ENCODE measurements at regions not wholly inside any gene's neighbourhood (a gene's known extent, or its start where the extent isn't known, plus 50 kb on each side); places are given as distances from the start of the nearest gene placed in this dataset.

DNA sequence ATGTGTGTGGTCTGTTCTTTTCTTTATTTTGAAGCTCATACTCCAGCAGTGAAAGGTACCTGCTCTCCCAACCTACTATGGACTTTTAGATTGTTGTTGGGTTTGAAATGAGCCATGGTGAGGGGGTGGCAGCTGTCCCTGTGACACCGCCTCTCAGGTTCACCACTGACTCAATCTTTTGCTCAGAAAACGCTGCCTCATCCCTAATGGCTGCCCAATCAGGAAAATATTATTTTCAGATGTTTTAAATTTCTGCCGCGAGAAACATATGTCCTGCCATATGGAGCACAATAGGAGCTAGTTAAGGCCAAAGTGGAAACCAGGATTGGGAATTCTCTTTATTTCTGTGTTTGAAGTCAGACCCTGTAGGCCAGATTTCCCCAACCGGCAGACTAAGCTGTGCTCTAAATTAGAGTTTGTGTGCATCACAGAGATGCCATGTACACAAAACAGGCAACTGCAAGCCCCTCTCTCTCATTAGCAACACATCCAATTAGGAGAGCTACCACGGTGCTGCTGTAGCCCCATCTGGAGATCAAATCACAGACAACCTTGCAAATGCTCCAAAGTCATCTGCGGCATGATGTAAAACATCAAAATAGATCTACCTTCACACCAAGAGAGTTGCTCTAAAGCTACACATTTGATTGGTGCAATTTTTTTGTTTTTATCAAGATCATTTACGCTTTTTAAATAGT lies 144.1 kb upstream of the BACH2 start:
- TF ChIP-seq, protein P1, sequence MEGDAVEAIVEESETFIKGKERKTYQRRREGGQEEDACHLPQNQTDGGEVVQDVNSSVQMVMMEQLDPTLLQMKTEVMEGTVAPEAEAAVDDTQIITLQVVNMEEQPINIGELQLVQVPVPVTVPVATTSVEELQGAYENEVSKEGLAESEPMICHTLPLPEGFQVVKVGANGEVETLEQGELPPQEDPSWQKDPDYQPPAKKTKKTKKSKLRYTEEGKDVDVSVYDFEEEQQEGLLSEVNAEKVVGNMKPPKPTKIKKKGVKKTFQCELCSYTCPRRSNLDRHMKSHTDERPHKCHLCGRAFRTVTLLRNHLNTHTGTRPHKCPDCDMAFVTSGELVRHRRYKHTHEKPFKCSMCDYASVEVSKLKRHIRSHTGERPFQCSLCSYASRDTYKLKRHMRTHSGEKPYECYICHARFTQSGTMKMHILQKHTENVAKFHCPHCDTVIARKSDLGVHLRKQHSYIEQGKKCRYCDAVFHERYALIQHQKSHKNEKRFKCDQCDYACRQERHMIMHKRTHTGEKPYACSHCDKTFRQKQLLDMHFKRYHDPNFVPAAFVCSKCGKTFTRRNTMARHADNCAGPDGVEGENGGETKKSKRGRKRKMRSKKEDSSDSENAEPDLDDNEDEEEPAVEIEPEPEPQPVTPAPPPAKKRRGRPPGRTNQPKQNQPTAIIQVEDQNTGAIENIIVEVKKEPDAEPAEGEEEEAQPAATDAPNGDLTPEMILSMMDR (IDR thresholded peaks at IDR 0.05), result no peak
- TF ChIP-seq POLR2A (IDR thresholded peaks at IDR 0.05), result no peak

Measured in uterus (tissue), 2 donors.